ENCODE measurements at regions not wholly inside any gene's neighbourhood (a gene's known extent, or its start where the extent isn't known, plus 50 kb on each side); places are given as distances from the start of the nearest gene placed in this dataset.
A peak's percentile ranks its signal among the peaks of the same experiment; 100 is the strongest.
"Not testable (repeated sequence)": the region's sequence is repeated elsewhere in the genome, so short reads cannot be mapped to it uniquely, and the experiment has no call there.

GRCh38 chr13:62388515-62388914 is 972.9 kb upstream of the PCDH20 start:
- DNase-seq (ENCODE audit: low spot score), result no peak

GRCh38 chr13:62387647-62388046 is 972.0 kb upstream of the PCDH20 start:
- DNase-seq (ENCODE audit: low spot score), result no peak

- not testable (repeated sequence) for DNase-seq (ENCODE audit: low spot score)
These were observed 963.6 kb upstream of the PCDH20 start for GRCh38 chr13:62379241-62379640.

- DNase-seq (ENCODE audit: low spot score), result no peak
These were observed 962.2 kb upstream of the PCDH20 start for GRCh38 chr13:62377838-62378237.

- DNase-seq (ENCODE audit: low spot score), result no peak
These were observed 960.0 kb upstream of the PCDH20 start for GRCh38 chr13:62375653-62376052.

- DNase-seq (ENCODE audit: low spot score), result no peak
These were observed 956.1 kb upstream of the PCDH20 start for GRCh38 chr13:62371737-62372136.

- not testable (repeated sequence) for DNase-seq (ENCODE audit: low spot score)
These were observed 952.3 kb upstream of the PCDH20 start for GRCh38 chr13:62367971-62368370.

- DNase-seq (ENCODE audit: low spot score), result no peak
These were observed 945.0 kb upstream of the PCDH20 start for GRCh38 chr13:62360609-62361008.

GRCh38 chr13:62358646-62358932 is 942.9 kb upstream of the PCDH20 start:
- DNase-seq (ENCODE audit: low spot score), result no peak

- peak; percentile 62 for DNase-seq (ENCODE audit: low spot score)
These were observed 942.4 kb upstream of the PCDH20 start for GRCh38 chr13:62357887-62358645.

- no peak for DNase-seq (ENCODE audit: low spot score)
These were observed 941.3 kb upstream of the PCDH20 start for GRCh38 chr13:62356977-62357376.

GRCh38 chr13:62337109-62337880 is 921.6 kb upstream of the PCDH20 start:
- DNase-seq (ENCODE audit: low spot score), result no peak

GRCh38 chr13:62336507-62336906 is 920.9 kb upstream of the PCDH20 start:
- no peak for DNase-seq (ENCODE audit: low spot score)

GRCh38 chr13:62333466-62333865 is 917.8 kb upstream of the PCDH20 start:
- no peak for DNase-seq (ENCODE audit: low spot score)

- DNase-seq (ENCODE audit: low spot score), result no peak
These were observed 915.7 kb upstream of the PCDH20 start for GRCh38 chr13:62331384-62331783.

- DNase-seq (ENCODE audit: low spot score), result no peak
These were observed 911.7 kb upstream of the PCDH20 start for GRCh38 chr13:62327367-62327766.

GRCh38 chr13:62324842-62325241 is 909.2 kb upstream of the PCDH20 start:
- DNase-seq (ENCODE audit: low spot score), result no peak

- DNase-seq (ENCODE audit: low spot score), result no peak
These were observed 906.2 kb upstream of the PCDH20 start for GRCh38 chr13:62321895-62322294.

- no peak for DNase-seq (ENCODE audit: low spot score)
These were observed 905.5 kb upstream of the PCDH20 start for GRCh38 chr13:62321139-62321538.

GRCh38 chr13:62320129-62321108 is 904.8 kb upstream of the PCDH20 start:
- peak; percentile 26 for DNase-seq (ENCODE audit: low spot score)

- DNase-seq (ENCODE audit: low spot score), result no peak
These were observed 894.3 kb upstream of the PCDH20 start for GRCh38 chr13:62309904-62310303.

GRCh38 chr13:62305756-62306155 is 890.1 kb upstream of the PCDH20 start:
- no peak for DNase-seq (ENCODE audit: low spot score)
